ENCODE measurements at regions not wholly inside any gene's neighbourhood (a gene's known extent, or its start where the extent isn't known, plus 50 kb on each side); places are given as distances from the start of the nearest gene placed in this dataset.
"Not testable (repeated sequence)": the region's sequence is repeated elsewhere in the genome, so short reads cannot be mapped to it uniquely, and the experiment has no call there.

DNA sequence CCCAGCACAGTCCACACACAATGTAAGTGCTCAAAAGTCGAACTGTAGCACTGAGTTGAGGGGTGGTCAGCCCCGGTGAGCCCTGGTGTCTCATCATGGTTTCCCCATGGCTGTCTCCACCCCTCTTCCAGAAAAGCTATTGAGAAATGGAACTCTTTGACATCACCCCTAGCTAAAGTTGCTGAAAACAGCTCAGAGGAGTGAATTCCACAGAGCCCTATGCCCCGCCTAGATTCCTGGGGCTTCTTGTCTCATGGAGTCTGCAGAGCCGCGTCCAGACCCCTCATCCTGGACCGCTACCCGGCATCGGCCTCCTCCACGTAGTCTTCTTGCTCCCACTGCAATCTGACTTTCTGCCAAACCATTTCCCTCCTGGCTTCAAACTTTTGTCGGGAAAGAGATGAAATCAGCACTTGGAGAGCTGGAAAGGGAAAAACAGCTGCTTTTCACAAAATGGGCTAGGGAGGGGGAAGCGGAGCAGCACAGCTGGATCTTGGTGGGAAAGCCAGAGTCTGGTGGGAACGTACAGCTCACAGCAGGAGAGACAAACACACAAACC is 132.2 kb downstream of the SNX5 start:
- DNase-seq, result peak; percentile 51

DNA sequence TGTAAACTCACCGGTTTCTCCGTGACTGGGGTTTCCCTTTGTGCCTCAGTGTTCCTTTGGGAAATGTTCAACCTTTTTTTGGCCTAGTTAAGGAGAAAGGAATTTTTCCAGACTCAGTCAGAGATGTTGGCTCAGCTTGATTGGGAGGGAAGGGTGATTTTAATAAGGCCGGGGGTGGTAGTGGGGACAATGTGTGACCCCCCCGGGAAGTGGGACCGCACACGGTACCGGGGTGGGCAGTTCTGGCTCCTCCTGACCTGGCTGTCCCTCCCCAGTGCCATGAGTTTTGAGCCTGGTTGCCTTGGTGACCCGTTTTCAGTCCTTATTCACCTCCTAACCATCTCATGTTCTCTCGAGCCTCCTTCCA is 132.7 kb downstream of the SNX5 start:
- no peak for DNase-seq

GRCh38 chr20:17835240-17835933 is 133.2 kb downstream of the SNX5 start:
- no peak for DNase-seq

DNA sequence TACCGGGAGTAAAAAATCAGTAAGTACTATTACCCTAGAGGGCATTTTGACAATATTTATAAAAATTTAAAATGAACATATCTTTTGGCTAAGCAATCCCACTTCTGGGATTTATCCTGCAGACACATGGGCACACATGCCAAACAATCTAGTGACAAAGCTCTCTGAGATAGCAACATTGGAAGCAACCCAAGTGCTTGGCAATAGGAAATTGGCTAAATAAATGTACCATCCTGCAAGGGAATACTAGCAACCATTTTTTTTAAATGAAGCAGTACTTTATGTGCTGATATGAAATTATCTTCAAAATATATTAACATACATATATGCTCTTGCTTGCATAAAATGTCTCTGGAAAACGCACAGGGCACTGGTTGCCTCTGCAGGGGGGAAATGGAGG is 133.8 kb downstream of the SNX5 start:
- no peak for DNase-seq

DNA sequence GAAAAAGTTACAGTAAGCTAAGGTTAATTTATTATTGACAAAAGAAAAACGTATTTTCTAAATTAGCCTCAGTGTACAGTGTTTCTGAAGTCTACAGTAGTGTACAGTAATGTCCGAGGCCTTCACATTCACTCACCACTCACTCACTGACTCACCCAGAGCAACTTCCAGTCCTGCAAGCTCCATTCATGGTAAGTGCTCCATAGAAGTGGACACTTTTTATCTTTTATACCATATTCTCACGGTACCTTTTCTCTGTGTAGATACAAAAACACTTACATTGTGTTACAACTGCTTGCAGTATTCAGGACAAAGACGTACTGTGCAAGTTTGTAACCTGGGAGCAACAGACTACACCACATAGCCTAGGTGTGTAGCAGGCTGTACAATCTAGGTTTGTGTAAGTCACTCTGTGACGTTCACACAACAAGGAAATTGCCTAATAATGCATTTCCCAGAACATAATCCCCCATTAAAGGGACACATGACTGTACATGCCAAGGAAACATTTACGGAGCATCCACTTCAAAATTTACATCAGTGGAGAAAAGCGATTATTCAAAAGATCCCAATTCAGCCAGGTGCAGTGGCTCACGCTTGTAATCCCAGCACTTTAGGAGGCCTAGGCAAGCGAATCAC is 133.4 kb downstream of the BANF2 start:
- no peak for DNase-seq

GRCh38 chr20:17832236-17832915 is 132.6 kb downstream of the BANF2 start:
- DNase-seq, result no peak

DNA sequence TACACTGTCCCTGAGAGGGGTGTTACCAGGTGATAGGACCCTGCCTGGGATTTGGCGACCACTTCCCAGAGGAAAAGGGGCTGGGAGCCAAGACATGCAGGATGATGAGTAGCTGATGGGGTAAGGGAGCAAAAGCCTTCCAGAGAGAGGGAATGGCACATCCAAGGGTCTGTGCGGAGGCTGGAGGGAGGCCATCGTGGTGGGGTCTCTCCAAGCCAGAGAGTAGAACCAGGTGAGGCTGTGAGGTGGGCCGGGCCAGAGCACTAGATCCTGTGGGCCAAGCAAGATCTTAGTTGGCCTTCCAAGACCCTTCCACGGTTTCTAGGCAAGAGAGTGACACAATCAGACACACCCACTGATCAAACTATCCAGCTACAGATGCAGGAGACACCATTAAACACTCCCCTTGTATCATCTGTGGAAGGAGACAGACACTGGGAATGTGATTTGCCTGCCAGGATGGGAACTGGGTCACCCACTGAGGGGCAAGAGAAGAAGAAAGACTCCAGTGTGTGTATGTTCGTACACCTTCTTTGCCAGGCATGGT is 128.9 kb downstream of the BANF2 start:
- no peak for DNase-seq

DNA sequence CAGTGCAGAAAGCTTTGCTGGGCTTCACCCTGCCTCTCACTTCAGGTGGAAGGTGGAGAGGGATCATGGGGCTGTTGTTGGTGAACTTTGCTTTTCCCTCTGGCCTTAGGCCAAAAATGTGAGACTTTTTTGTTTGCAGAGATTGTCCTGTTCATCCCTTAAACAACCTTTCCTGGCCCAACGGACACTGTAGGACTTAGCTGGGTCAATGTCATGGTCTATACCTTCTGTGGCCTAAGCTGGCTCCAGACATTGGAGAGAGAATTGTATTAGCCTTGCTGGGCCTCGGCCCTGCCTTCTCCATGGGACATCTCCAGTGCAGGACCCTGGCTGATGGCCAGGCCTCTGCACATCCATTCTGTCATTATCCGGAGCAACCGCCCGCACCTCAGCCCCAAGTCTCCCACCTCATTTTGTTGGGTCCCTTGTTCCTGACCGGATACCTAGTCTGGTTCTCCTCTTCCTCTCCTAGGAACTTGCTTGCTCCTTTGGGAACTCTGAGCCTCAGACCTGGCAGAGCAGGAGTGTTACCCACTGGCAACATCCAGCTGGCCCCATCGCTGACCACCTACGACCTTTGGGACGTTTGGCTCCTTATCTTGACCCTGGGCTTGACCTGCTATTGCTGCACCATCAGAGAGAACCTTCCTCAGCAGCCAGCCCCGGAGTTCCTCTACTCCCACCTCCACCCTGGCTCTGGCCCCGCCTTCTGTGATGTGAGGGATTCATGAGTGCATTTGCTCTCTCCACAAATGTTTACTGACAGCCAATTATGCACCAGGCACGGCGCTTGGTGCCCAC is 128.2 kb downstream of the BANF2 start:
- DNase-seq, result no peak

- DNase-seq, result no peak
Measured at GRCh38 chr20:17827079-17827478, 127.3 kb downstream of the BANF2 start.

- DNase-seq, result no peak
Measured at GRCh38 chr20:17825960-17826843, 126.4 kb downstream of the BANF2 start.

DNA sequence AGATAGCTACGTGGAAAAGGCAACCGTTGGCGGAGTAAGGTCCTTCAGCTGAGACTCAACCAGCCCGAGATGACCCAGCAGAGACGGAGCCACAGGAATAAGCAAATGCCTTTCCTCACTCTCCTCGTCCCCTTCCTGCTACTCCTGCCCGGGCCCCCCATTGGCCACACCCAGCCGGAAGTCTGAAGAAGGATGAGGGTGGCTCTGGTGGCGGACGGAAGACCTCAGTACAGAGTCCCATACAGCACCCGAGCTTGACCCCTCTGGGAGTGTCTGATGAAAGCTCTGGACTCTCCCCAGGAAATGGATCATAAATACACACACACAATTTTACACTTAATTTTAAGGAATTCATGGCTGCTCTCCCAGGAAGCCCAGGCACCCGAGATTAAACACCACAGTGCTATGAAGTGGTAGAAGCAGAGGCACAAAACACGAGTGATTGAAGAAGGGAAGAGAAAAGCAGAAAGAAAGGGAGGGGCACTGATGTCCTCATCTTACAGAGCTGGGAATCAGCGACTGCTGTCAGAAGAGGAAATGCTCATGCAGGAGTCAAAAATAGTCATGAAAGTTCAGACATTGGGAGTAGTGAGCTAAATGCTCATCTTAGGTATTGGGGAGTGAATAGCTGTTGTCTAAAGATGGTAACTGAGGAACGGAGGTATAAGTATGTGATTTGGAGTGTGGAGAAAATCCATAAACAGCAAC is 125.6 kb downstream of the BANF2 start:
- peak; percentile 46 for DNase-seq

DNA sequence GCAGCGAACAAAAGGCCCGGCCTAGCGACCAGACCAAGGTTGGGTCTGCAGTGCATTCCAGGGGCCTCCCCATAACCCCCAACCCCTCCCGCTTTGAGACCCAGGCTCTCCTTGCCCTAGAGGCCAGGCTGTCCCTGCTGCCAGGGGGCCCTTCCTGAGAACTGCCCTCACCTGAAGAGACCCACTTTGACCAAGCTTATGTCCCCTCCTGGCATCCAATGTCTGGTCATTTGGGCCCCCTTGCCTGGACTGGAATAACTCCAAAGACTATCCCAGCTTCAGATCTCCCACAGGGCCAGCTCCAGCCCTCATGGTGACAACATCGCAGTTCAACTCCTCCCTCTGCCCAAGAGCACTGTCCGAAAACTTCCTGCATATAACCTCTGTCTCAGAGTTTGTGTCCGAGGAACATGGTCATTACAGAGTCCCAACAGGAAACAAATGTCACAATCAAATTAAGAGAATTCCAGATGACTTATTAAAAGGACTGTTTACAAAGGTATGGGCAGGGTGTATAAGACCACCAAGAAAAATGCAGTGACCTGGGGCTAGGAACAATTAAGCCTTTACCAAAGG is 125.0 kb downstream of the BANF2 start:
- no peak for DNase-seq

DNA sequence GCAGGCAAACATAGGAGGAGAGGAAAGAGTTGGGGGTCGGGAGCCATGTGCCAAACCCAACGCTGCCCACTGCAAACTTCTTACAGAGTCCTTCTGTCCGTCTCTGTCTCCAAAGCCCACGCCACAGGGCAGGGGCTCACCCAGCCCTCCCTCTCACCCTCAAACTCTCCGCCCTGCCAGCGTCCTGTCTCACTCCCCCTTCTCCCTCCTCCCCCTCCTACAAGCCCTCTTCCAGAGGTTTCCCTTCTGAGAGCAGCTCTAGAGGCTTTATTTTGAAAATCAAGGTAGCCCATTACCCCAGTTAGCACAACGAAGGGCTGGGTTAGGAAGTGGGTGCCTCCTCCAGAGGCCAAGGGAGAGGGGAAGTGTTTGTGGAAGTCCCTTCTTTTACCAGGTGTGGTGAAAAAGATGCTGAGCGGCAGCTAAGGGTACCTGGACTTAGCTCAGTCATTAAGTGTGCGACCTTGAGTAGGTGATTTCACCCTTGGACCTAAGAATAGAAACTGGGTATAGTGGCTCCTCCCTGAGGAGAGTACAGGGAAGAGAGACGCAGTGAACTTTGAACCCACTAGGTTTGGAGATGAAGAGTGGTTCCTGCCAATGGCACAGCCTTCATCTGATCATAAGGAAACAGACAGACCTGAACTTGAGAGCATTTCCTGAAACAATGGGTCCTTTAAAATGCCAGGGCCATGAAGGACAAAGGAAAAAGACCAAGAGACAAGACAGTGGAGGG is 123.8 kb downstream of the BANF2 start:
- DNase-seq, result no peak

GRCh38 chr20:17822540-17823408 is 123.0 kb downstream of the BANF2 start:
- no peak for DNase-seq

DNA sequence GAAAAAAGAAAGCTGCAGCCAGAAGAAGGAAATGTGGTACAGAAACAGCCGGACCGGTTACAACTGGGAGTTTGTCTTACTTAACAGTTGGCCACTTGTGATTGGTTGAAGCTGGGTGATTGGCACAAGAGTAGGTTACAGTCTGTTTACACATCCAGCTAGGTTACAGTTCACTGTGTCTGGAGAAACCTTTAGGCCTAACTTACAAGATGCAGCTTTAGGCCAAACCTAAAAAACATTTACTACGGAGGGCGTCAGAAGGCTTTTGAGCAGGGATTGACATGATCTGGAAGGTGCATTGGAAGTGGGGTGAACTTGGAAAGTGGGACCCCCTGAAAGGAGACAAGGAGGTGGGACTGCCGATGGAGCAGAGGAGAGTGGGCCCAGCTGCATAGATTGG is 122.3 kb downstream of the BANF2 start:
- peak; percentile 47 for DNase-seq

DNA sequence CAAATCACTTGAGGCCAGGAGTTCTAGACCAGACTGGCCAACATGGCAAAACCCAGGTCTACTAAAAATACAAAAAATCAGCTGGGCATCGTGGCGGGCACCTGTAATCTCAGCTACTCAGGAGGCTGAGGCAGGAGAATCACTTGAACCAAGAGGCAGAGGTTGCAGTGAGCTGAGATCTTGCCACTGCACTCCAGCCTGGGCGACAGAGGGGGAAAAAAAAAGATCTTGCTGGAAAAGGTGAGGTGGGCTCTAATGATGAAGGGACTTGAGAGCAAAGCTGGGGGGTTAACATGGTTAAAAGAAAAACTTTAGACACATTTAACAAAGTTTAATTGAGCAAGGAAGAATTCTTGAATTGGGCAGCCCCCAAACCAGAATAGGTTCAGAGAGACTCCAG is 121.8 kb downstream of the BANF2 start:
- not testable (repeated sequence) for DNase-seq

DNA sequence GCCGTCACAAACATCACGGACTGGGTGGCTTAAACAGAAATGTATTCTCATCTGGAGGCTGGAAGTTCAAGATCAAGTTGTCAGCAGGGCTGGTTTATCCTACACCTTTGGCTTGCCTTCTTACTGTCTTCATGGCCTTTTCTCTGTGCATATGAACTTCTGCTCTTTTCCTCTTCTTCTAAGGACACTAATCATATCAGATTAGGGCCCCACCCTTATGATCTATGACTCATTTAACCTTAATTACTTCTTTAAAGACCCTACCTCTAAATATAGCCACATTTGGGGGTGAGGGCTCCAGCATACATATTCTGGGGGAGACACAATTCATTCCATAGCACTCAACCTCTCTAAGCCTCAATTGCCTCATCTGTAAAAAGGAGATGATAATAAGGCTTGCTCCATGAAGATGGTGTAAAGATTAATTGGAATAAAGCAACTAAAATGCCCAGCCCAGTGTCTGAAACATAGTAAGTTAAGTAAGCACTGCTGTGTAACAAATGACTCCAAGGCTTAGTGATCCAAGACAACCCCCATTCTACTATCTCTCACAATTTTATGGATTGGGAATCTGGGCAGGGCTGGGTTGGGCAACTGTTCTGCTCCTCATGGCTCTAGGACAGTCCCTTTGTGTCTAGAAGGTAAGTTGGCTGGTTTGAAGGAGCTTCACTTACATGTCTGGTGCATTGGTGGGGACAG is 119.8 kb downstream of the BANF2 start:
- no peak for DNase-seq

- DNase-seq, result no peak
Measured at GRCh38 chr20:17818187-17818586, 118.4 kb downstream of the BANF2 start.

All from right kidney (tissue), 1 donor.